MM.1S (cell line): ENCODE measurements at regions not wholly inside any gene's neighbourhood (a gene's known extent, or its start where the extent isn't known, plus 50 kb on each side); places are given as distances from the start of the nearest gene placed in this dataset.
A peak's percentile ranks its signal among the peaks of the same experiment; 100 is the strongest.

Experiments
- DNase-seq: peaks from one replicate; pipeline ENCODE4 v3.0.0-alpha.2; 2015
- H2AFZ ChIP-seq: fragments of 300-600 bp; sonication (generic); 2 replicates; pipeline ENCODE4 v1.6.0; 2016; ENCODE audit warnings: antibody characterized with exemption, low read length
- H3F3A ChIP-seq: fragments of 300-600 bp; sonication (generic); 2 replicates; pipeline ENCODE4 v1.6.1; 2016; ENCODE audit warnings: mild to moderate bottlenecking, antibody characterized with exemption, low read length, moderate library complexity, mixed read lengths; ENCODE audit not compliant: insufficient read depth
- H3K27ac ChIP-seq: fragments of 300-600 bp; sonication (generic); 2 replicates; pipeline ENCODE4 v1.5.1; 2016; ENCODE audit warnings: mild to moderate bottlenecking, low read length
- H3K27me3 ChIP-seq: fragments of 300-600 bp; sonication (generic); replicated peaks from 2 replicates; pipeline ENCODE4 v1.6.0; 2016; ENCODE audit warnings: low read length; ENCODE audit not compliant: insufficient read depth
- H3K36me3 ChIP-seq: fragments of 300-600 bp; sonication (generic); replicated peaks from 2 replicates; pipeline ENCODE4 v1.6.1; 2016; ENCODE audit warnings: mild to moderate bottlenecking, low read length, mixed read lengths; ENCODE audit not compliant: insufficient read depth
- H3K4me1 ChIP-seq: fragments of 300-600 bp; sonication (generic); 2 replicates; pipeline ENCODE4 v1.6.1; 2016; ENCODE audit warnings: low read length, mixed read lengths
- H3K4me2 ChIP-seq: fragments of 300-600 bp; sonication (generic); 2 replicates; pipeline ENCODE4 v1.6.0; 2016; ENCODE audit warnings: low read depth, low read length
- H3K4me3 ChIP-seq: fragments of 300-600 bp; sonication (generic); 2 replicates; pipeline ENCODE4 v1.5.1; 2016; ENCODE audit warnings: low read length, mixed read lengths
- H3K79me2 ChIP-seq: fragments of 300-600 bp; sonication (generic); 2 replicates; pipeline ENCODE4 v1.6.1; 2016; ENCODE audit warnings: mixed run types, low read length, mixed read lengths
- H3K9ac ChIP-seq: fragments of 300-600 bp; sonication (generic); 2 replicates; pipeline ENCODE4 v1.6.1; 2016; ENCODE audit warnings: low read length, mixed read lengths
- H3K9me2 ChIP-seq: fragments of 300-600 bp; sonication (generic); replicated peaks from 2 replicates; pipeline ENCODE4 v1.6.1; 2016; ENCODE audit warnings: mild to moderate bottlenecking, low read length, mixed read lengths; ENCODE audit not compliant: insufficient read depth
- H3K9me3 ChIP-seq: fragments of 300-600 bp; sonication (generic); replicated peaks from 2 replicates; pipeline ENCODE4 v1.6.1; 2016; ENCODE audit warnings: mild to moderate bottlenecking, low read length, mixed read lengths; ENCODE audit not compliant: insufficient read depth
- H4K20me1 ChIP-seq: fragments of 300-600 bp; sonication (generic); 2 replicates; pipeline ENCODE4 v1.6.1; 2016; ENCODE audit warnings: mild to moderate bottlenecking, low read length, moderate library complexity, mixed read lengths; ENCODE audit not compliant: insufficient read depth
- CTCF ChIP-seq: fragments of 300-600 bp; sonication (generic); IDR thresholded peaks from 2 replicates; pipeline ENCODE4 v1.5.1; 2016; ENCODE audit warnings: antibody characterized with exemption, low read length, mixed read lengths
- EZH2 ChIP-seq: fragments of 300-600 bp; sonication (generic); optimal IDR thresholded peaks from 2 replicates; pipeline ENCODE3; 2017; ENCODE audit warnings: low read depth, mild to moderate bottlenecking, antibody characterized with exemption, low read length, mixed read lengths
- EZH2phosphoT487 ChIP-seq: fragments of 300-600 bp; sonication (generic); IDR thresholded peaks from 2 replicates; pipeline ENCODE4 v1.6.1; 2018; ENCODE audit warnings: antibody characterized with exemption, low read length

GRCh38 chr6:30829033-30829432, 55.3 kb upstream of the DDR1 start:
- Histone ChIP-seq H3K4me3 (no peak overlapping the region), H3K9me2 (no peaks in the 10 kb centered on the region), H3K9ac (no peak overlapping the region), H3K36me3 (no peaks in the 10 kb centered on the region), H3K79me2 (no peaks in the 10 kb centered on the region), H3K4me1 (no peaks in the 10 kb centered on the region), H3K27ac (no peak overlapping the region), H3F3A (no peaks in the 10 kb centered on the region), H3K9me3 (no peaks in the 10 kb centered on the region), H3K27me3 (0 out of 2 replicates have a peak, but pooled peaks cover 10% of the 10 kb centered on the region), H2AFZ (no peak overlapping the region), H3K4me2 (no peak overlapping the region), H4K20me1 (no peaks in the 10 kb centered on the region)
- no peak for DNase-seq
- TF ChIP-seq EZH2phosphoT487 (no peak), EZH2 (no peak), CTCF (no peak)

- Histone ChIP-seq H2AFZ (no peak overlapping the region), H3K9me2 (no peaks in the 10 kb centered on the region), H3K27me3 (peaks cover 17% of the 10 kb centered on the region), H3K36me3 (no peaks in the 10 kb centered on the region), H3K9me3 (no peaks in the 10 kb centered on the region), H3F3A (no peaks in the 10 kb centered on the region), H3K9ac (no peak overlapping the region), H3K27ac (no peak overlapping the region), H3K4me2 (no peak overlapping the region), H3K79me2 (no peaks in the 10 kb centered on the region), H3K4me1 (no peaks in the 10 kb centered on the region), H3K4me3 (no peak overlapping the region), H4K20me1 (no peaks in the 10 kb centered on the region)
- peak; percentile 83 for TF ChIP-seq CTCF
- no peak for TF ChIP-seq EZH2phosphoT487
- TF ChIP-seq EZH2 = no peak
- DNase-seq = peak; percentile 58
Measured at GRCh38 chr6:30828027-30828962, 56.0 kb upstream of the DDR1 start.

GRCh38 chr6:30826961-30827342, 57.4 kb upstream of the DDR1 start:
- Histone ChIP-seq H4K20me1 (no peaks in the 10 kb centered on the region), H2AFZ (no peak overlapping the region), H3K79me2 (no peaks in the 10 kb centered on the region), H3K9me3 (no peaks in the 10 kb centered on the region), H3K4me3 (no peak overlapping the region), H3K9me2 (no peaks in the 10 kb centered on the region), H3K27ac (no peak overlapping the region), H3F3A (no peaks in the 10 kb centered on the region), H3K4me1 (no peaks in the 10 kb centered on the region), H3K36me3 (no peaks in the 10 kb centered on the region), H3K4me2 (no peak overlapping the region), H3K9ac (no peak overlapping the region), H3K27me3 (peaks cover 18% of the 10 kb centered on the region)
- TF ChIP-seq EZH2 = no peak
- no peak for DNase-seq

- Histone ChIP-seq H2AFZ (no peak overlapping the region), H3K36me3 (no peaks in the 10 kb centered on the region), H3K4me2 (no peak overlapping the region), H3K79me2 (no peaks in the 10 kb centered on the region), H3K27ac (no peak overlapping the region), H3K9ac (no peak overlapping the region), H3F3A (no peaks in the 10 kb centered on the region), H3K4me3 (no peak overlapping the region), H3K27me3 (peaks cover 21% of the 10 kb centered on the region), H3K9me2 (no peaks in the 10 kb centered on the region), H3K4me1 (no peaks in the 10 kb centered on the region), H3K9me3 (no peaks in the 10 kb centered on the region), H4K20me1 (no peaks in the 10 kb centered on the region)
- no peak for DNase-seq
- no peak for TF ChIP-seq CTCF
- TF ChIP-seq EZH2phosphoT487 = no peak
- no peak for TF ChIP-seq EZH2
Measured at GRCh38 chr6:30824698-30825097, 59.6 kb upstream of the DDR1 start.
